HepG2 (cell line): ENCODE measurements at regions not wholly inside any gene's neighbourhood (a gene's known extent, or its start where the extent isn't known, plus 50 kb on each side); places are given as distances from the start of the nearest gene placed in this dataset.
"Not testable (repeated sequence)": the region's sequence is repeated elsewhere in the genome, so short reads cannot be mapped to it uniquely, and the experiment has no call there.

Experiments
- ATAC-seq: fragments of 200-7000 bp; cut with Tn5 transposase; 3 replicates; pipeline ENCODE4 v1.9.1; 2020; ENCODE audit warnings: mild to moderate bottlenecking, moderate library complexity
- BruUV-seq: library from RNA; stranded (reverse); fragments of 400-500 nt; replicated peaks from 2 replicates; lab custom pipeline; 2021; lab: Mats Ljungman, UMichigan
- CTCF ChIA-PET: fragments of 300-600 bp; formaldehyde crosslinking; extraction: SDS; loops from one replicate; lab custom pipeline; 2021; ENCODE audit warnings: low total read pairs, inconsistent platforms, low intra/inter-chr PET ratio; lab: Yijun Ruan, JAX
- POLR2A ChIA-PET: fragments of 350-600 bp; sonication (Branson Sonifier 250); formaldehyde crosslinking; loops from one replicate; lab custom pipeline; 2020; ENCODE audit warnings: antibody characterized with exemption, inconsistent platforms; lab: Yijun Ruan, JAX
- DNase-seq: peaks from one replicate; pipeline ENCODE4 v3.0.0-alpha.2; 2015; ENCODE audit warnings: low spot score
- FAIRE-seq: peaks from 3 replicates; lab custom pipeline; 2011; peaks lifted over from hg19 to GRCh38; lab: Jason Lieb, UNC
- H2AFZ ChIP-seq: one replicate; pipeline ENCODE4 v1.6.1; 2011; ENCODE audit warnings: low read length, inconsistent platforms
- H3K27ac ChIP-seq: fragments of 300-600 bp; 3 replicates; pipeline ENCODE4 v1.8.0; 2011; ENCODE audit warnings: mixed run types, mild to moderate bottlenecking, mixed read lengths, low read length, inconsistent platforms; ENCODE audit not compliant: insufficient read depth; ENCODE audit errors: extremely low read length
- H3K27me3 ChIP-seq, 2 experiments: fragments of 200-600 bp in 1 of 2; 2 replicates in 1 of 2; 3 replicates in 1 of 2; pipeline versions ENCODE4 v1.6.0 to v1.8.0; 2011; ENCODE audit warnings: low read length in 2 of 2, mild to moderate bottlenecking in 2 of 2, moderate library complexity in 2 of 2, inconsistent platforms in 1 of 2; ENCODE audit not compliant: insufficient read depth in 2 of 2, control insufficient read depth in 1 of 2
- H3K36me3 ChIP-seq, 2 experiments: fragments of 200-600 bp in 1 of 2; replicated peaks in 1 of 2; 2 replicates in 1 of 2; 3 replicates in 1 of 2; pipeline versions ENCODE4 v1.5.1 to v1.8.0; 2011; ENCODE audit warnings: low read length in 2 of 2, inconsistent platforms in 1 of 2; ENCODE audit not compliant: insufficient read depth in 2 of 2, control insufficient read depth in 1 of 2
- H3K4me1 ChIP-seq: 2 replicates; pipeline ENCODE4 v1.5.1; 2012; ENCODE audit warnings: low read length, inconsistent platforms; ENCODE audit not compliant: insufficient read depth
- H3K4me2 ChIP-seq: 2 replicates; pipeline ENCODE4 v1.6.0; 2011; ENCODE audit warnings: low read depth, low read length, inconsistent platforms
- H3K4me3 ChIP-seq, 3 experiments: fragments of 200-600 bp in 1 of 3; sonication (generic), shearing (Covaris generic) in 1 of 3; replicated peaks in 1 of 3; 2 replicates each; pipeline ENCODE4 v1.5.1; 2011 to 2016; ENCODE audit warnings: low read length in 3 of 3, inconsistent platforms in 2 of 3, low read depth in 2 of 3, mild to moderate bottlenecking in 2 of 3, control low read depth in 1 of 3, mixed read lengths in 1 of 3; ENCODE audit not compliant: insufficient read depth in 1 of 3
- H3K79me2 ChIP-seq: one replicate; pipeline ENCODE4 v1.6.1; 2011; ENCODE audit warnings: low read length, inconsistent platforms; ENCODE audit not compliant: insufficient read depth
- H3K9ac ChIP-seq: 2 replicates; pipeline ENCODE4 v1.6.0; 2011; ENCODE audit warnings: mild to moderate bottlenecking, low read depth, low read length, inconsistent platforms; ENCODE audit not compliant: insufficient read depth
- H3K9me3 ChIP-seq: 2 replicates; pipeline ENCODE4 v1.5.1; 2012; ENCODE audit warnings: mild to moderate bottlenecking, low read length
- H4K20me1 ChIP-seq: 2 replicates; pipeline ENCODE4 v1.6.0; 2011; ENCODE audit warnings: inconsistent platforms, mild to moderate bottlenecking, low read length, moderate library complexity; ENCODE audit not compliant: insufficient read depth
- BCL6 ChIP-seq: IDR thresholded peaks from 2 replicates; pipeline ENCODE4 v1.6.1; 2016; ENCODE audit warnings: missing genetic modification reagents, missing compliant biosample characterization
- FOXO1 ChIP-seq: sonication (generic); formaldehyde crosslinking; IDR thresholded peaks from 2 replicates; pipeline ENCODE4 v1.4.0; 2020; ENCODE audit warnings: missing genetic modification reagents
- MEF2D ChIP-seq: sonication (generic); formaldehyde crosslinking; IDR thresholded peaks from 2 replicates; pipeline ENCODE4 v1.5.1; 2020; ENCODE audit warnings: mild to moderate bottlenecking, missing genetic modification reagents
- NCOA2 ChIP-seq: sonication (generic); formaldehyde crosslinking; IDR thresholded peaks from 2 replicates; pipeline ENCODE4 v1.8.0; 2022; ENCODE audit warnings: inconsistent platforms
- SALL1 ChIP-seq: sonication (generic); formaldehyde crosslinking; IDR thresholded peaks from 2 replicates; pipeline ENCODE4 v1.8.0; 2022; ENCODE audit warnings: mild to moderate bottlenecking, missing genetic modification reagents
- SKIL ChIP-seq: sonication (generic); formaldehyde crosslinking; IDR thresholded peaks from 2 replicates; pipeline ENCODE4 v1.8.0; 2022; ENCODE audit warnings: missing genetic modification reagents, mild to moderate bottlenecking, moderate library complexity, borderline replicate concordance
- SOX6 ChIP-seq, 2 experiments: fragments of 450-650 bp in 1 of 2; sonication (generic) in 1 of 2; formaldehyde crosslinking in 1 of 2; IDR thresholded peaks; 2 replicates each; pipeline versions ENCODE4 v1.4.0 to v1.6.1; 2017 to 2020; ENCODE audit warnings: antibody characterized with exemption in 1 of 2, mild to moderate bottlenecking in 1 of 2, missing genetic modification reagents in 1 of 2
- STAG1 ChIP-seq: sonication (generic); formaldehyde crosslinking; IDR thresholded peaks from 2 replicates; pipeline ENCODE4 v1.4.0; 2020; ENCODE audit warnings: missing genetic modification reagents
- TEAD3 ChIP-seq: optimal IDR thresholded peaks from 2 replicates; pipeline ENCODE3; 2016; ENCODE audit warnings: borderline replicate concordance
- THAP11 ChIP-seq: IDR thresholded peaks from 2 replicates; pipeline ENCODE4 v1.6.1; 2016; ENCODE audit warnings: missing biosample characterization, missing genetic modification reagents
- THRA ChIP-seq: sonication (generic); formaldehyde crosslinking; IDR thresholded peaks from 2 replicates; pipeline ENCODE4 v1.4.0; 2020; ENCODE audit warnings: missing genetic modification reagents, borderline replicate concordance
- ZMYM4 ChIP-seq: sonication (generic); formaldehyde crosslinking; IDR thresholded peaks from 2 replicates; pipeline ENCODE4 v1.8.1; 2023; ENCODE audit warnings: mild to moderate bottlenecking, missing genetic modification reagents
- WGBS: methylation state at CpG from one replicate; pipeline ENCODE4 v1.1.6; 2017; ENCODE audit warnings: low lambda C conversion rate; 5-methylcytosine and 5-hydroxymethylcytosine counted together
- in situ Hi-C: cut with HindIII; loops from 2 replicates; pipeline ENCODE4 v1.10.0; 2017; ENCODE audit warnings: low pct_unique_long_range_greater_than_20kb; ENCODE audit not compliant: extremely low pct_ligation_motif_present
- intact Hi-C: fragments of 100-400 bp; cut with micrococcal nuclease; formaldehyde crosslinking; loops from one replicate; pipeline ENCODE4 v1.10.0; 2022; ENCODE audit not compliant: unreplicated experiment
- TF ChIP-seq, protein P1 (sequence below): sonication (generic); formaldehyde crosslinking; conservative IDR thresholded peaks from 2 replicates; pipeline ENCODE4 v1.4.0; 2020; ENCODE audit warnings: mild to moderate bottlenecking, missing genetic modification reagents, moderate library complexity

DNA sequence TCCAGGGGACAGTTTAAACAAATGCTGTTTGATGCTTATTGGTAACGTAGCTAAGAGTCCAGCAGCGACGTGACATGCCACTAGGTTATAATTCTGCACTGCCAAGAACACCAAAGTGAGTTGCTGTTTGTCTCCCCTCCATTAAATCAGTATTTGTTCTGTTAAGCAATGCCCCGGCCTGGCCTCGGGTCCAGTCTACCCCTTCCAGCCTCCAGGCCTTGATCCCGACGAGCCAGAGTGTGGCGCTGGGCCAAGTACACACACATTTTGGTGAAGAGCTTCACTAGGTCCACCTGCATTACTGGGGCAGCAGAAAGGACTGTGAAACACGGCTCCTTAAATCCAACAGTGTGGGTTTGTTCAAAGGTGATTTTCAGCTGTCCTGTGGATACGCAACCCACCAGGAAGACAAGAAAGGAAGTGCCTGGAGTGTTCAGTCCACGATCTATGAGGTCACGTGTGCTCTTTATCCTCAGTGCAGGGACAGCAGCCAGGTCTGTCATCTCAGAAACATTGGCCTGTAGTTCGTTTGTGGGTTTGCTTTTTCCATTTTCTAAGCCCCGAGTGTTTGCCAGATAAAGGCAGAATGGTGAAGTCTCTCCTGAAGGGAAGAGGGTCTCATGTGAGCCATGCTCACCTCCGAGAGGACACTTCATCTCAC lies 58.7 kb upstream of the GPR31 start:
- H3K27ac ChIP-seq = peak overlapping the region; percentile 82
- 6% methylated on average over 8 of the region's 15 CpGs for WGBS
- CTCF ChIA-PET = interaction anchor here (4.1 kb wide), 1 partner anchor 71 kb away, joined by 19 read pairs; no protein-coding TSS in a partner anchor
- TF ChIP-seq FOXO1 (CRISPR knock-in tag) (peak; percentile 51; the same call in 1 of the 2 replicates), ZMYM4 (CRISPR knock-in tag) (peak; percentile 70), BCL6 (peak; percentile 50; the same call in 1 of the 2 replicates), STAG1 (peak; percentile 45), THRA (CRISPR knock-in tag) (peak; percentile 72; the same call in 1 of the 2 replicates), SALL1 (CRISPR knock-in tag) (peak; percentile 88), SOX6 (CRISPR knock-in tag; IDR thresholded peaks at IDR 0.05) (peak; percentile 57; the same call in 1 of the 2 replicates), TEAD3 (CRISPR knock-in tag) (peak; percentile 70), MEF2D (CRISPR knock-in tag) (peak; percentile 46; the same call in 1 of the 2 replicates), SKIL (CRISPR knock-in tag) (peak; percentile 50; the same call in 1 of the 2 replicates), NCOA2 (peak; percentile 68; the same call in 1 of the 2 replicates), THAP11 (CRISPR knock-in tag) (0 out of 2 replicates have a peak, but pooled peaks have one; percentile 37)
- not testable (repeated sequence) for TF ChIP-seq SOX6 (IDR thresholded peaks at IDR 0.05)
- TF ChIP-seq, protein P1, sequence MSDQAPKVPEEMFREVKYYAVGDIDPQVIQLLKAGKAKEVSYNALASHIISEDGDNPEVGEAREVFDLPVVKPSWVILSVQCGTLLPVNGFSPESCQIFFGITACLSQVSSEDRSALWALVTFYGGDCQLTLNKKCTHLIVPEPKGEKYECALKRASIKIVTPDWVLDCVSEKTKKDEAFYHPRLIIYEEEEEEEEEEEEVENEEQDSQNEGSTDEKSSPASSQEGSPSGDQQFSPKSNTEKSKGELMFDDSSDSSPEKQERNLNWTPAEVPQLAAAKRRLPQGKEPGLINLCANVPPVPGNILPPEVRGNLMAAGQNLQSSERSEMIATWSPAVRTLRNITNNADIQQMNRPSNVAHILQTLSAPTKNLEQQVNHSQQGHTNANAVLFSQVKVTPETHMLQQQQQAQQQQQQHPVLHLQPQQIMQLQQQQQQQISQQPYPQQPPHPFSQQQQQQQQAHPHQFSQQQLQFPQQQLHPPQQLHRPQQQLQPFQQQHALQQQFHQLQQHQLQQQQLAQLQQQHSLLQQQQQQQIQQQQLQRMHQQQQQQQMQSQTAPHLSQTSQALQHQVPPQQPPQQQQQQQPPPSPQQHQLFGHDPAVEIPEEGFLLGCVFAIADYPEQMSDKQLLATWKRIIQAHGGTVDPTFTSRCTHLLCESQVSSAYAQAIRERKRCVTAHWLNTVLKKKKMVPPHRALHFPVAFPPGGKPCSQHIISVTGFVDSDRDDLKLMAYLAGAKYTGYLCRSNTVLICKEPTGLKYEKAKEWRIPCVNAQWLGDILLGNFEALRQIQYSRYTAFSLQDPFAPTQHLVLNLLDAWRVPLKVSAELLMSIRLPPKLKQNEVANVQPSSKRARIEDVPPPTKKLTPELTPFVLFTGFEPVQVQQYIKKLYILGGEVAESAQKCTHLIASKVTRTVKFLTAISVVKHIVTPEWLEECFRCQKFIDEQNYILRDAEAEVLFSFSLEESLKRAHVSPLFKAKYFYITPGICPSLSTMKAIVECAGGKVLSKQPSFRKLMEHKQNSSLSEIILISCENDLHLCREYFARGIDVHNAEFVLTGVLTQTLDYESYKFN = peak; percentile 85

More for the DNA sequence above, 58.7 kb upstream of the GPR31 start:
- POLR2A ChIA-PET = interaction anchor here (1.2 to 3.9 kb wide), 7 partner anchors 10 to 126 kb away, joined by 3 to 51 read pairs (median 10); partner anchors contain the start of gene UNC93A
- in situ Hi-C loops, H3K9me3 ChIP-seq, H2AFZ ChIP-seq, H3K79me2 ChIP-seq, H3K36me3 ChIP-seq, H4K20me1 ChIP-seq, H3K27me3 ChIP-seq: not testable (repeated sequence)
- DNase-seq (peak; percentile 91), ATAC-seq (peak; percentile 73), FAIRE-seq (peak; percentile 96)
- intact Hi-C loops = loop anchor here (5.0 kb wide), 1 partner anchor 34 kb away; no protein-coding TSS in a partner anchor
- Histone ChIP-seq H3K4me1 (peaks cover 90% of the 10 kb centered on the region), H3K4me2 (peak overlapping the region; percentile 54), H3K9ac (peak overlapping the region; percentile 74), H3K4me3 (peak overlapping the region in 1 of 3 experiments; percentile 47; a peak in 2 of 6 replicates)
- BruUV-seq = TSS peak; percentile 74
